CMK (cell line): ENCODE measurements at regions not wholly inside any gene's neighbourhood (a gene's known extent, or its start where the extent isn't known, plus 50 kb on each side); places are given as distances from the start of the nearest gene placed in this dataset.
"Not testable (repeated sequence)": the region's sequence is repeated elsewhere in the genome, so short reads cannot be mapped to it uniquely, and the experiment has no call there.

Source experiments
- DNase-seq: peaks from one replicate; pipeline ENCODE4 v3.0.0-alpha.2; 2010; ENCODE audit warnings: low read depth

GRCh38 chr2:150135223-150135883 is 352.1 kb downstream of the RND3 start:
- DNase-seq, result no peak

- no peak for DNase-seq
Measured at GRCh38 chr2:150134223-150134857, 353.1 kb downstream of the RND3 start.

- no peak for DNase-seq
Measured at GRCh38 chr2:150133623-150134022, 353.8 kb downstream of the RND3 start.

GRCh38 chr2:150129921-150130575 is 357.4 kb downstream of the RND3 start:
- DNase-seq, result no peak

- DNase-seq, result no peak
Measured at GRCh38 chr2:150127995-150128394, 359.5 kb downstream of the RND3 start.

- DNase-seq, result no peak
Measured at GRCh38 chr2:150127346-150127990, 360.0 kb downstream of the RND3 start.

- DNase-seq, result no peak
Measured at GRCh38 chr2:150126839-150127238, 360.6 kb downstream of the RND3 start.

- no peak for DNase-seq
Measured at GRCh38 chr2:150126143-150126740, 361.2 kb downstream of the RND3 start.

GRCh38 chr2:150125708-150126107 is 361.8 kb downstream of the RND3 start:
- no peak for DNase-seq

GRCh38 chr2:150125188-150125587 is 362.3 kb downstream of the RND3 start:
- no peak for DNase-seq

GRCh38 chr2:150124739-150125138 is 362.7 kb downstream of the RND3 start:
- DNase-seq, result no peak

GRCh38 chr2:150122871-150123613 is 364.4 kb downstream of the RND3 start:
- no peak for DNase-seq

GRCh38 chr2:150122156-150122555 is 365.3 kb downstream of the RND3 start:
- DNase-seq, result no peak

- DNase-seq, result no peak
Measured at GRCh38 chr2:150120326-150120955, 367.0 kb downstream of the RND3 start.

- no peak for DNase-seq
Measured at GRCh38 chr2:150119819-150120218, 367.6 kb downstream of the RND3 start.

- DNase-seq, result not testable (repeated sequence)
Measured at GRCh38 chr2:150114089-150114488, 373.4 kb downstream of the RND3 start.

- no peak for DNase-seq
Measured at GRCh38 chr2:150110548-150110947, 376.9 kb downstream of the RND3 start.

GRCh38 chr2:150109912-150110311 is 377.6 kb downstream of the RND3 start:
- no peak for DNase-seq

- DNase-seq, result no peak
Measured at GRCh38 chr2:150109028-150109427, 378.4 kb downstream of the RND3 start.

- no peak for DNase-seq
Measured at GRCh38 chr2:150107816-150108215, 379.7 kb downstream of the RND3 start.

- no peak for DNase-seq
Measured at GRCh38 chr2:150107170-150107569, 380.3 kb downstream of the RND3 start.
